HS-27A (cell line): ENCODE measurements at regions not wholly inside any gene's neighbourhood (a gene's known extent, or its start where the extent isn't known, plus 50 kb on each side); places are given as distances from the start of the nearest gene placed in this dataset.
"Not testable (repeated sequence)": the region's sequence is repeated elsewhere in the genome, so short reads cannot be mapped to it uniquely, and the experiment has no call there.

Experiments
- DNase-seq: peaks from one replicate; pipeline ENCODE4 v3.0.0-alpha.2; 2012; ENCODE audit warnings: low read depth, missing footprints

DNA sequence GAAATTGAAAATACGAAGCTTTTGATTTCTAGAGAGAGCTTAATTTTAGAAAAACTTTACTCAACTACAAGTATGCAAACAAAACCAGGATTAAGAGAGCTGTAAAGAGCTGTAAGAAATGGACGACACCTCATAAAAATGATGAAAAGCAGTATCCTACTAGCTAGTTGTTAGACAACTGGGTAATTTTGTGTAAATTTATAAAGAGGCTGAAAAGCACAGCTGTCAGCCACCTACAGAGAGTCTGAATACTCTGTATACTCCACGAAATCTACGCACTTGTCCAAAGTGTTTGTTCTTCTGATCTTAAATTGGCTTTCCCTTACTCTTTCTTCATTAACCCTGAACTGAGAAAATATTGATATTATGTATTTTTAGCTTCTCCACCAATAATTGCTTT is 808.4 kb upstream of the EPHA7 start:
- no peak for DNase-seq

DNA sequence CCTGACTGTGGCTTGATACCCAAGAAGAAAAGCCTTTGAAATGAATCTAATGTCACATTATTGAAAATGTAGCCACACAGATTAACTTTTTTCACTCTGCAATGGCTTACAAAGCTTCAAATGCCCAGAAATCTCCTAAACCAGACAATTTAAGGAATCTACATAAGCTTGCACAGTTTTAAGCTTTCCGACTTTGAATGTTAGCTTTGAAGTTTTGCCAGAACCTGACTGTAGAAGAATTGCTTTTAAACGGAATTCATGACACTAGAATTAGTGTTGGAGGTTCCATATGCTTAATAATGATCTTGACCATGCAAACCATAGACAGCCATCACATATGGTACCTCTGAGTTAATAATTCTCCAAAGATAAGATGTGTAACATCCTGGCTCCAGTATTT is 798.5 kb upstream of the EPHA7 start:
- no peak for DNase-seq

DNA sequence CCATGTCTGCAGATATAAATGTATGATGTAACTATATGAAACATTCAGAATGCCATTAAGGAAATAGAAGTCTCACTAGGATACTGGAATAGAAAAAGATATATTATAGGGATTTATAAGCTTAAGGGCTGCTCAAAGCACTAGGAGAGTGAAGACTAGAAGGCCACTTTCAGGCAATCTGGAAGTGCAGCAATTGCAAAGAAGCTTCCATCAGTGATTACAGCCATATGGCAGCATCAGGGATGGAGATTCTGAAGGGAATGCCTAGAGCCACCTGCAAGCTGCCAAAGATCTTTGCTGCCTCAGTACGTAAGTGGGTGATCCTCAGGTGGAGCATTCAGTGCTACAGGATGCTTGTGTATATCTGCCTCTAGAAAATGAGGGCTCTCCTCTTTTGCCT is 796.2 kb upstream of the EPHA7 start:
- no peak for DNase-seq

DNA sequence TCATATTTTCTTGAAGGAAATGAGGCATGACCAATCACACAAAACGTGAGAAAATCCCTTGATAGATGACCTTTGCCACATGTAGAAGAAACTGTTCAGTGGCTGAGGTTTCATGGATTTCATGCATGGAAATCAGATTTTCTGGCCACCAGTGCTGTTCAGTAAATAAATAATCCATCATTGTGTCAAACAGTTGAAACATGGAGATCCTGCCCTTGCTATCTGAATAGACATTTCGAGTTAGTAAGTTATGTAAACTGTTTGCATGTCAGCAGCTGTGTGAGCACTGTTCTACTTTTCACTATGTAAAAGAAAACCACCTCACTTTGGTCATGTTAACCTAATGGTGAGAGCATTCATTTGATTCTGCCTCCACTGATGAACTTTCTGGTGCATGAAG is 793.9 kb upstream of the EPHA7 start:
- no peak for DNase-seq

DNA sequence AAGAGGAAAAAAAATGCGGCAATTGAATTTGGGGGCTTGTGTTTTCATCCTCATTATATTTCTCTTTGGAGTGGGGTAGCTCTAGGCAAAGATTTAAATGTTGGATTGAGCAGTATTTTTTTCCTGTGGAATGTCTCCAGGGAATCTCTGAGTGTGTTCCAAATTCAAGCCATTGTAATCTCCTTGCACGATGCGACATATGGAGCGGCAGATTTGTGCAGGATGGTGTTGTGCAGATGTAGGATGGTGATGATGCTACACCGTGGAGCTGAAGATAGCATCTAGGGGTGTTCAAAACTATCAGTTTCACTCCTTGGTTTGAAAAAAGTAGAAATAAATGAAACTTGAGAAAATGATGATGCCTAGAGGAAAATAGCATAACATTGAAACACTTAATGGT is 777.5 kb upstream of the EPHA7 start:
- no peak for DNase-seq

DNA sequence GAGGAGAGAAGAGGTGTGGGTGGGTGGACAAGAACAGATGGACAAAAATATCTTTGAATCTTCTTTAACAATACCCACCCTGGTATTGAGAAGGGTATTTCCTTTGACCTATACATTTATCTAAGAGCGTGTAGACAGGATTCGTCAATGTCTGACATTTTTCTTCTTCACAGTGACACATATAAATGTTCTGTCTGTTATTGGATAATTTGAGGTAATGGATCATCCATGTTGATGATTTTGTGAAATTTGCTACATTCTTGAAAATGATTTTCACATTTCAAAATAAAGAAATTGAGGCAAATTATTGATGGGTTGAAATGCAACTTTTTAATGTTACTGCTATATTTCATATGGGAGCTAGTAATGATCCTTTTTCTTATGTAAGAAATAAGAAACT is 770.7 kb upstream of the EPHA7 start:
- DNase-seq, result no peak

DNA sequence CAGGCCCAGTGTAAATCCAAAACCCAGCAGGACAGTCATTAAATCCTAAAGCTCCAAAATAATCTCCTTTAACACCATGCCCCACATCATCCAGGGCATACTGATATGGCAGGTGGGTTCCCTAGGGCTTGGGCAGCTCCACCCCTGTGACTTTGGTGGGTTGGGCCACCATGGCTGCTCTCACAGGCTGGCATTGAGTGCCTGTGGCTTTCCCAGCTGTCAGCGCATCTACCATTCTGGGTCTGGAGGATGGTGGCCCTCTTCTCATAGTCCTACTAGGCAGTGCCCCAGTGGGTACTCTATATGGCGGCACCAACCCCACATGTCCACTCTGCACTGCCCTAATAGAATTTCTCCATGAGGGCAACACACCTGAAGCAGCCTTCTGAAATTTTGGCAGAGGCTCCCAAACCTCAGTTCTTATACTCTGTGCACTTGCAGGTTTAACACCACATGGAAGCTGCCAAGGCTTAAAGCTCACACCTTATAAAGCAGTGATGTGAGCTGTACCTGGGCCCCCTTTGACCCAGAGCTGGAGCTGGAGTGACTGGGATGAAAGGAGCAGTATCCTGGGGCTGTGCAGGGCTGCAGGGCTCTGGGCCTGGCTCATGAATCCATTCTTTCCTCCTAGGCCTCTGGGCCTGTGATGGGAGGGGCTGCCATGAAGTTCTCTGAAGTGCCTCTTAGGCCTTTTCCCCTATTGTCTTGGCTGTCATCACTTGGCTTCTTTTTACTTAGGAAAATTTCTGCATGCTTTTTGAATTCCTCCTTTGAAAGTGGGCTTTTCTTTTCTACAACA is 765.5 kb upstream of the EPHA7 start:
- DNase-seq, result no peak

DNA sequence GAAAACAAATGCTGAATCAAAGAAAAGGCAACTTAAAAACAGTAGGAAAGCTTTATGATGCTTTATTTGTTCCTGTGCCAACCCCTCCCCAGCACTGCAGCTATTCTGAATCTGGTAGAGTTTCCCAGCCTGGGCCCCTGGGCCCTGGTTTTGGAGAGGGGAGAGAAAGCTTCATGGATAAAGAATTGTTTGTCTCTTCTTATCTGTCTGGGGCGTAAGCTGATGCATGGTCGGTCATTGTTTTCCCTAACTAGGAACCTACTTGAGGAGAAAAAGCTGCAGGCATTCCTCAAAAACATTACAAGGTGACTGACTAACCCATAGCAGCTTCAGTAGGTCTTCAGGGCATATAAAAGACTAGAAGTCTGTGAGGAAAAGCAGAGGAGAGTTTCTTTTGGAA is 758.1 kb upstream of the EPHA7 start:
- DNase-seq, result no peak

DNA sequence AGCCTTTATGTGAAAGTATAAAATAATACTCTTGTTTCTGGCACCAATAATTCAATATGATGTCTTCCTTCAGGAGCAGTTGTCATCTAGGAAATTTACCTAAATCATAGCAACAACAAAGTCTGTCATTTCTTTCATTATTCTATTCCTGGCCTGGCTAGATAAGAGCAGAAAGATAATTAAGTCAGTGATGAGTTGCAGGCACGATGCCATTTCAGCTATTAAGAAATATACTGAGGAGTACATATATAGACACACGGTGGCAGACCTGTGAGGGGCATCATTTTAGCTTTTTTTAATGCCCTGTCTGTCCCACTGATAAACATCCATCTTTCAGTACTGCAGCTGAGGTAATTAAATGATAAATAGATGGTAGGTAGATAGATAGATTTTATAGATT is 756.1 kb upstream of the EPHA7 start:
- no peak for DNase-seq

DNA sequence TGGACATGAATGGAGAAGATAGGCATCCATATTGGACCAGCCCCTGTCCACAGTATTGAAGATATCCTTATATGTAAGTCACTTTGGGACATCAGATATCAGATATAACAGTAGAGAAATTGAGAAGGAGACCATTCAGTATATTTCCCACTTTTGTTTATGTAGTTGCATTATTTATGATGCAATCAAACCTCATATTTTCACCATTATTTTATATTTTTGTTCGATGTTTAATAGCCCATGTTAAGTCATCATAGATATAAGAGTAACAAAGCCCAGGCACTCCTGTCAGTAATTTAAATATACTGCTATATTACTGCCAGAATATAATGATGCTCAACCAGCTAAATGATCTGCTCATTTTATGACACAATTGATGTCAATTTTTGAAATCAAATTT is 744.5 kb upstream of the EPHA7 start:
- no peak for DNase-seq

DNA sequence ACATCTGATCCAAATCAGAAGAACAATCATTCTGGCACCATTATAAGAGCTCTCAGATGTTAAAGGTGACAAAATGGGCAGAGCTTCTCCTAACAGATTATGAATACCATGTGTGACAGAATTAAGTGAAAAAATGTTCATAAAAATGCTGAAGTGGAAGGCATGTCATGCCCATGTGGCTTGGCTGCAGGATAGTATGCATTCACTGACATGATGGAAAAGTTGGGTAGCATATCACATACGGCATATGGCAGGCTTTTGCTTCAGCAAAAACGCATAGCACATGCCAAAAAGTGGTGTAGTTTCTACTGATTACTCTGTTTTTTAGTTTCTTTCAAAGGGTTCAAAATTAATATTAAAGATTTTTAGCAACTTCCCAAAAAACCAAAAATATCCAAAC is 731.5 kb upstream of the EPHA7 start:
- no peak for DNase-seq

DNA sequence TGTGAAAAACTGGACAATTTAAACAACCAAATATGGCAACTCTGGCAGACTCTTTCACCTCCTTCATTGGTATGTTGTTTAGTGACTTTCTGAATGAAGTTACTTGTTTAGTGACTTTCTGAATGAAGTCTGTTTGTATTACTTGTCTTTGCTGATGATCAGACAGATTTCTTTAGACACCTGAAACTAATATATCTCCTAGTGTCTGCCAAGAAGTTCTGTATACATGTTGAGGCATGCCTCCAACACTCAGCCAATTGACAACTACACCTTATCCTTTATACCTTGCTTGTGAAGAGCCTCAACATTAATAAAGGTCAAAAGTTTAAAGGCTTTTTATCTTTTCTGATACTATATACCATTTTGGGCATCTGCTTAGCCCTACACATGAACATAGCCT is 725.4 kb upstream of the EPHA7 start:
- DNase-seq, result no peak

DNA sequence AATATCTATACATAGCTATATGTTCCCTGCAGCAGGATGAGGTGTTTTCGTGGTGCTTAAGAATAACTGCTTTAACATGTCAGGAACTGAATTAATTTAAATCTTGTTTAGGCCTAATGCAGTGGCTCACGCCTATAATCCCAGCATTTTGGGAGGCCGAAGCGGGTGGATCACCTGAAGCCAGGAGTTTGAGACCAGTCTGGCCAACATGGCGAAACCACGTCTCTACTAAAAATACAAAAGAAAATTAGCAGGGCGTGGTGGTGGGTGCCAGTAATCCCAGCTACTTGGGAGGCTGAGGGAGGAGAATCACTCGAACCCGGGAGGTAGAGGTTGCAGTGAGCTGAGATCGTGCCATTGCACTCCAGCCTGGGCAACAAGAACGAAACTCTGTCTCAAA is 717.8 kb upstream of the EPHA7 start:
- not testable (repeated sequence) for DNase-seq

DNA sequence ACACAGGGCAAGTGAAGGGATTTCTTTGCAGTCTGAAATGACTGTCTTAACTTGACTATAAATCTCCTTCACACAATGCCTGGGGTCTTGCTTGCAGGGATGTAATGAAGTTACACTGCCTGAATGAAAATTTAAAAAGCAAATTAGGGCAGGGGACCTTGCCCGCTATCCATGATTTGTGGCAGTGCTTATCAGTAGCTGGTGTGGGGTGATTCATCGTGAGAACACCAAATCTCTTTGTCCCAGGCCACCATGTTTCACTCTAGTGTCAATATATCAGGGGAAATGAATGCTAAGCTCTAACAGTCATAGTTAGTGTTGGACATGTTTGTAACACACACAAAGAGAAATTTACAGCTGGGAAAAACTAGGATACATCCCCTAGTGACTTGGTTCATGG is 713.7 kb upstream of the EPHA7 start:
- no peak for DNase-seq

DNA sequence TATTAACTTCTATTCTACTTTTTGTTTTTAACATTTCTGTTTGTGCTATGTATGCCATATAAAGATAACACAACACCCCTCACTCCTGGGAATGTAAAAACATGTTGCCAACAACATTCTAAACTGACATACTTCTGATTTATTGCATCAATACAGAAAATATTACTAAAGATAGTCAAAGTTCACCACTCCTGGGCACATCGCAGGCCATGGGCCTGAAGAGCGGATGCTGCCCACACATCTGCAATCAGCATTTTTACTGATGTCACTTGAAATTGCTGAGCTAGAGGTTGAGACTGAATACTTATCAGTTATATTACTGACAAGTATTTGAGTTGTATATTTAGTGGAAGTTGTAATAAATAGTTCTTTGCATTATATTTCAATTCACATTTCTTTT is 711.9 kb upstream of the EPHA7 start:
- no peak for DNase-seq

DNA sequence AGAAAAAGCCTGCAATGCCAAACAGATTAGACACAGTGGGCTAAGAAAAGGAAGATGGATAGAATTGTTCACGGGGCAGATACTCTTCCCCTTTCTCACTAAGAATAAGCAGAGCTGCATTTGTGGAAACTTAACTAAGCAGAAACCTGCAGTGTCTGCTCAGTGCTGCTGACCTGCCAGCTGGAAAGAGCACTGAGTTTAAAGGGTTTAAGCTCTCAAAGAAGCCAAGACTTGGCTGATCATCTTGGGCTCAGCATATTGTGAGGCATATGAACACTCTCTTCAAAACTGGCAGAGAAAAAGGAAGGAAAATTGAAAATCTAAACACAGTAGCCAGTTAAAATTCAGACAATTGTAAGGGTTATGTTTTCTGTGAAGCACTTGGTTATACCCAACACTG is 711.1 kb upstream of the EPHA7 start:
- no peak for DNase-seq

DNA sequence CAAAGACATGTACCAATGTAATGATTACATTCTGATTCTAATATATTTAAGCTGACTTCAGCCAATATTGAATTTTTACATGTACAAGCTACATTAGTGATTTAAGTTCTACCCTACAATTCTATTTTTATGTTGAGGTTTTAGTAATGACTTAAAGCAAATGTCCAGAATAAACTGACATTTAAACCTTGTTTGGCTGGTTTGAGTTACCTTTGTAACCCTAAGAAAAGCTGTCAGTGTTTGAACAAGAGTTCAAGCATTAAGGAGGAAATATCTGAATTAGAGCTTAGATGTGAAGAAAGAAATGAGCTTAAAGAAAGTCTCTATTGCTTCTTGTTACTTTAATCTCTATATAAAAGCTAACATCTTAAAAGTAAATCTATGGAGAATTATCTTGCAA is 710.6 kb upstream of the EPHA7 start:
- no peak for DNase-seq

DNA sequence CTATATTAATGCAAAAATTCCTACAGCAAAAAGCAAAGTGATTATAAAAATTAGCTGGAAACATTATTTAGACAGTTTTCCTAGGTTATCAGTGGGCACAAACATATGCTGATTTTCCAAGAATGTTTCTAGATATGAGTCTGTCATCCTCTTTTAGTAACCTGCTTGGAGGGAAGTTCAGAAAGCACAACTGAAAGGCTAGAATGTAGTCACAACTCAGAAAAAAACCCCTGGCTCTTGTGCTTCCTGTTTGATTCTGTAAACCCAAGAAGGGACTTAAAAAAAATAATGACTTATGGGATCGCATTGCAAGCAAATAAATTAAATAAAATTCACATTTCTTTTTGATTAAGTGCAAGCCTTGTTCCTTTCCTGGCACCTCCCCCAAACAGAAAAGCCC is 708.4 kb upstream of the EPHA7 start:
- DNase-seq, result no peak

DNA sequence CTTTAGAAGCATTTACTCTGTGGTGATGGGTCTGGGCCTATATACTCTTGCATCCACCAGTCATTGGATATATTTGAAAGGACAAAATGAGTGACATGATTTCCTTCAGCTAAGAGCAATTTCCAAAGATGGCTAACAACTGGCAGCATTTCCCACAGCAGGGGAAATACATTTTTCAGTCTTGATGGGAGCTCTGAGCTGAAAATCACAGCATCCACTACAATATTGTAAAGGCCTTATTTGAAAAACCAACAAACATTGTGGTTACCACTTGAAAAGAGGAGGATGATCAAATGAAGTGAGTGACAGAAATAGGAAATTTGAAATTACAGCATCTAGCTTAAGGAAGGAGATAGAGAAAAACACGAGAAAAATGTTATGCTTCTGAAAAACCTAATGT is 705.0 kb upstream of the EPHA7 start:
- DNase-seq, result no peak

DNA sequence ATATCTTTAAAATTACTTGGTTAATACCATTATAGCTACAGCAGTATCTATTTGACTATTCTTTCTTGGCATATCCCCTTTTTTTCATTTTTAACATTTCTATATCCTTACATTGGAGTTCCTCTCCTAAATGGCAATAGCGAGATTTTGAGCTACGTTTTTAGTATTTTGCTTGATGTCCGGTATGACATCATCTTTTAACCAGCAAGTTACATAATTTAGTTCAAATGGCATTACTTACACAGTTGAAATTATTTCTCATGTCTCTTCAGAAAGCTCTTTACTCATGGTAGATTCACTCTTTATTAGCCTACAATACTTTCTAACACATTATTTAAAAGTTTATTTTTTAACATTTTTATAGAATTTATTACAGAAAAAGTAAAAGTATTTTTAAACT is 701.7 kb upstream of the EPHA7 start:
- no peak for DNase-seq

DNA sequence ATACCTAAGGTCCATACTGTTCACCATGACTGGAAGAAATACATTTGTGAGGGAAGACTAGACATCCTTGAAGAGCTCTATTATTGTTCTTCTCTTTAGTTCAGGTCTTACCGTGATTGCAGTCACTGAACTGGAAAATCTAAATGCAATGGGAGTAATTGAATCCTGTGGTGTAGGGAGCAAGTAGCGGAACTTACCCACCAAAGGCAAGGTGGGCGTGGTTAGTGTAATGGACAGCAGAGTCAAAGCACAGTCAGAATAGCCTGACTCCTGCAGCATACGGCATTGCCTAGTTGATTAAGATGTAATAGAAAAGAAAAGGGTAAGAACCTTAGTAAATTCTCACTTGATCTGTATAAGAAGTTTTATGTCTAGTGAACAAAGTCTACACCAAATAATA is 679.7 kb upstream of the EPHA7 start:
- no peak for DNase-seq

DNA sequence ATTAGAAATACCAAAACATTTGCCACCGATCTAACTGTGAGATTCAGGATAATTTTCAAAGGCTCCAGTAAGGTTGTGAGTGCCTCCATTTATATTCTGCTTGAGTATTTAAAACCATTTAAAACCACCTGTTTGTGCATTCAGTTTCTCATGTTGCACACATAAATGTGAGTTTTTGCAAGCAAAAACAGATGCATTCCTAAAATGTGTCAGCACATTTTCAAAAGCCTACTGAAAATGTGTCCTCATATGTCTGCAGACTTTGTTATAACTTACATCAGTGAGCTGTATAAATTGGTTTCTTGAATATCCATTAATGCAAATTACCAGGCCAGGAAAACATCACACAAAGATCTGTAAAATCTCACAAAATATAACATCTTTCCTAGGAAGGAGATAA is 676.6 kb upstream of the EPHA7 start:
- DNase-seq, result no peak

DNA sequence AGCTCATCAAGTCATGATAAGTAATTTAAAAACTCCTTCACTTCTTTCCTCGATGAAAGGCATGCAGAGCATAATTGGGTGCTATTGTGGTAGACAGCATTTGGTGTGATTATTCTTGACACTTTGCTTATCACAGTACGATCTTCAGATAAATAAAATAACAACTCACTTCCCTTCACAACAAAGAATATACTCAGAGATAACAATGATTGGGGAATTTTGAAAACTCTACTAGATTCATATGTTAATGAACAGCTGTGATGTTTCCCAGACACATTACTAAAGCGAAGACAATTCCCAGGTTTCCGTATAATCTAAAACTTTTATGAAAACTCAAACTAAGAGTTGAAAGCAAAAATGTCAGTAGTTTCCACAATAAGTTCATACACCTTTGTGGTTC is 670.6 kb upstream of the EPHA7 start:
- DNase-seq, result no peak

DNA sequence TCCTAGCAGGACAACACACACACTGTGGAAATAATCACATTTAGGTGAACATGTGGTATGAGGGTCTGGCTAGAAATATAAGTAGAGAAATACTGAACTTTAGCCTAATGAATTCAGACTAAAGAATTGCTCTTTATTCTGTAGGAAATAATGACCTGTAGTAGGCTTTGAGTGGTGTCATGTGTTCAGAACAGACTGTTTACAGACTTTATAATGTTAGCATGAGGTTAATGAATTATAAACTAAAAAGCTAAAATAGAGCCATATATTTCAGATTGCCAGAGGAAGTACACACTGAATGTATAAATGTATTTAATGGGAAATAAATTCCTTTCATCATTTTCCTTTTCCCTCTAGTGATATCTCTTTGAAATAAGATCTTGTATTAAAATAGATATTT is 669.5 kb upstream of the EPHA7 start:
- DNase-seq, result no peak

DNA sequence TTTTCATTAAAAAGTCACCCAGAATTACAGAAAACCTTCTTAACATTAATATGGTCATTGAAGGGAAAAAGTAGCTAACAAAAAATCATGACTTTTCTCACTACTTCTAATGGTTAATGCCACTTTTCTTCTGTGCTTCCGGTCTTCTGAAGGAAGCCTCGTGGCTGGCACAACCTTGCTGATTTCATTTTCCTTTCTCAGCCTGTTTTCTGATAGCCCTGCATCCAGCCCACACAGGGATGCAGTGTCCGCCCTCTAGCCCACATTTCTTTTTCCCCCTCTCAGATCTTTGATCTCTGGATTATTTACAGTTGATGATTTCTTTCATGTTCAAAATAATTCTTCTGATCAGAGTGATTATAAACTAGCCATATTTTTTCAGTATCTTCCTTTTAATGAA is 655.4 kb upstream of the EPHA7 start:
- DNase-seq, result no peak
